K562 (cell line): ENCODE measurements at regions not wholly inside any gene's neighbourhood (a gene's known extent, or its start where the extent isn't known, plus 50 kb on each side); places are given as distances from the start of the nearest gene placed in this dataset.

Experiments
- ATAC-seq: fragments of 200-7000 bp; cut with Tn5 transposase; 3 replicates; pipeline ENCODE4 v1.9.1; 2020; ENCODE audit warnings: moderate library complexity
- BruUV-seq: library from RNA; stranded (reverse); fragments of 400-500 nt; replicated peaks from 2 replicates; lab custom pipeline; 2021; lab: Mats Ljungman, UMichigan
- CTCF ChIA-PET: fragments of 300-600 bp; formaldehyde crosslinking; extraction: SDS; loops from one replicate; lab custom pipeline; 2021; ENCODE audit warnings: low intra/inter-chr PET ratio; lab: Yijun Ruan, JAX
- POLR2A ChIA-PET: fragments of 300-600, 350-650 bp; sonication (Branson Sonifier 250); formaldehyde crosslinking; extraction: SDS; loops from one replicate; lab custom pipeline; 2021; ENCODE audit warnings: antibody characterized with exemption, inconsistent platforms; lab: Yijun Ruan, JAX
- DNase-seq, 4 experiments: peaks; one replicate each; pipeline versions ENCODE4 v3.0.0 to v3.0.0-alpha.2; 2011 to 2018; ENCODE audit warnings: low spot score in 3 of 4, mixed read lengths in 3 of 4; ENCODE audit errors: extremely low read depth in 1 of 4
- FAIRE-seq: peaks from 2 replicates; lab custom pipeline; 2011; peaks lifted over from hg19 to GRCh38; lab: Jason Lieb, UNC
- H2AFZ ChIP-seq: 2 replicates; pipeline ENCODE4 v1.6.0; 2011; ENCODE audit warnings: low read depth, low read length, control low read depth, inconsistent platforms
- H3K27ac ChIP-seq: fragments of 200-600 bp; 3 replicates; pipeline ENCODE4 v1.8.0; 2011; ENCODE audit warnings: low read depth, mild to moderate bottlenecking, control low read depth, inconsistent platforms, low read length, moderate library complexity, mixed read lengths; ENCODE audit errors: extremely low read depth
- H3K27me3 ChIP-seq, 2 experiments: fragments of 300-600 bp in 1 of 2; 2 replicates in 1 of 2; 3 replicates in 1 of 2; pipeline versions ENCODE4 v1.6.0 to v1.8.0; 2011; ENCODE audit warnings: inconsistent platforms in 2 of 2, low read length in 2 of 2, mild to moderate bottlenecking in 1 of 2, mixed read lengths in 1 of 2, moderate library complexity in 1 of 2; ENCODE audit not compliant: control insufficient read depth in 2 of 2, insufficient read depth in 2 of 2
- H3K36me3 ChIP-seq: fragments of 300-600 bp; 3 replicates; pipeline ENCODE4 v1.8.0; 2011; ENCODE audit warnings: mild to moderate bottlenecking, low read length, inconsistent platforms; ENCODE audit not compliant: control insufficient read depth, insufficient read depth
- H3K4me1 ChIP-seq, 2 experiments: fragments of 200-600 bp in 1 of 2; replicated peaks in 1 of 2; 2 replicates in 1 of 2; 3 replicates in 1 of 2; pipeline versions ENCODE4 v1.5.1 to v1.8.0; 2011; ENCODE audit warnings: inconsistent platforms in 2 of 2, low read length in 2 of 2, mild to moderate bottlenecking in 1 of 2, mixed read lengths in 1 of 2, moderate library complexity in 1 of 2; ENCODE audit not compliant: control insufficient read depth in 2 of 2, insufficient read depth in 2 of 2
- H3K4me2 ChIP-seq: 2 replicates; pipeline ENCODE4 v1.6.1; 2011; ENCODE audit warnings: low read length, control low read depth, inconsistent platforms, mixed read lengths; ENCODE audit not compliant: insufficient read depth
- H3K4me3 ChIP-seq: fragments of 200-600 bp; sonication (generic), shearing (Covaris generic); 2 replicates; pipeline ENCODE4 v1.5.1; 2016; ENCODE audit warnings: control low read depth, inconsistent platforms
- H3K79me2 ChIP-seq: fragments of 200-600 bp; 3 replicates; pipeline ENCODE4 v1.8.0; 2011; ENCODE audit warnings: low read length, inconsistent platforms; ENCODE audit not compliant: control insufficient read depth, insufficient read depth
- H3K9ac ChIP-seq, 2 experiments: 2 replicates each; pipeline versions ENCODE4 v1.6.0 to v1.6.1; 2011; ENCODE audit warnings: low read depth in 2 of 2, low read length in 2 of 2, control low read depth in 1 of 2, inconsistent platforms in 1 of 2, mild to moderate bottlenecking in 1 of 2, mixed read lengths in 1 of 2; ENCODE audit not compliant: insufficient read depth in 1 of 2
- H3K9me1 ChIP-seq: one replicate; pipeline ENCODE4 v1.6.0; 2011; ENCODE audit warnings: inconsistent platforms, mild to moderate bottlenecking, low read length, moderate library complexity; ENCODE audit not compliant: control insufficient read depth, insufficient read depth
- H3K9me3 ChIP-seq: replicated peaks from 2 replicates; pipeline ENCODE4 v1.5.1; 2011; ENCODE audit warnings: low read depth, low read length, inconsistent platforms; ENCODE audit not compliant: control insufficient read depth, insufficient read depth
- H4K20me1 ChIP-seq: replicated peaks from 2 replicates; pipeline ENCODE4 v1.6.1; 2011; ENCODE audit warnings: low read length, inconsistent platforms, mixed read lengths; ENCODE audit not compliant: control insufficient read depth, insufficient read depth
- ARID3A ChIP-seq: IDR thresholded peaks from 2 replicates; pipeline ENCODE4 v1.6.1; 2012; ENCODE audit warnings: low read depth, low read length, improper control_type of control experiment, borderline replicate concordance
- ASH1L ChIP-seq: fragments of 450-650 bp; IDR thresholded peaks from 2 replicates; pipeline ENCODE4 v1.6.1; 2018; ENCODE audit warnings: borderline replicate concordance, mild to moderate bottlenecking, low read depth; ENCODE audit not compliant: partially characterized antibody
- HMGN3 ChIP-seq: IDR thresholded peaks from 2 replicates; pipeline ENCODE4 v1.6.1; 2011; ENCODE audit warnings: borderline replicate concordance, low read depth, mild to moderate bottlenecking, mixed read lengths, low read length; ENCODE audit not compliant: insufficient read length; ENCODE audit errors: extremely low read depth
- NR1H2 ChIP-seq: sonication (generic); formaldehyde crosslinking; IDR thresholded peaks from 2 replicates; pipeline ENCODE4 v1.4.0; 2020; ENCODE audit warnings: mild to moderate bottlenecking, missing genetic modification reagents
- RFX1 ChIP-seq: fragments of 450-650 bp; IDR thresholded peaks from 2 replicates; pipeline ENCODE4 v1.6.1; 2016; ENCODE audit warnings: mild to moderate bottlenecking, moderate library complexity
- THRAP3 ChIP-seq: fragments of 450-650 bp; IDR thresholded peaks from 2 replicates; pipeline ENCODE4 v1.6.1; 2016; ENCODE audit warnings: mild to moderate bottlenecking, inconsistent platforms, borderline replicate concordance
- ZBTB26 ChIP-seq: fragments of 450-650 bp; formaldehyde crosslinking; IDR thresholded peaks from 2 replicates; pipeline ENCODE4 v1.4.0; 2022; ENCODE audit warnings: missing genetic modification characterization
- ZNF277 ChIP-seq: fragments of 250-450 bp; sonication (Bioruptor Pico); IDR thresholded peaks from 2 replicates; pipeline ENCODE4 v1.8.0; 2022; ENCODE audit warnings: inconsistent platforms, mild to moderate bottlenecking, moderate library complexity, borderline replicate concordance
- ZNF644 ChIP-seq: fragments of 200-800 bp; sonication (Bioruptor generic); IDR thresholded peaks from 2 replicates; pipeline ENCODE4 v1.6.1; 2016; ENCODE audit warnings: low read depth, missing genetic modification characterization, missing compliant biosample characterization
- WGBS: fragments of 100-300 bp; shearing (Covaris generic); methylation state at CpG from one replicate; pipeline ENCODE4 v1.1.6; 2016; ENCODE audit warnings: low coverage, mixed read lengths; ENCODE audit not compliant: insufficient coverage; ENCODE audit errors: missing lambda C conversion rate; 5-methylcytosine and 5-hydroxymethylcytosine counted together
- in situ Hi-C: fragments of 300-500 bp; cut with MboI; formaldehyde crosslinking; loops from 4 replicates; pipeline ENCODE4 v1.15.0; 2018; ENCODE audit warnings: inconsistent platforms, mixed read lengths
- intact Hi-C: fragments of 100-400 bp; cut with micrococcal nuclease; formaldehyde crosslinking; loops from 2 replicates; pipeline ENCODE4 v1.14.2; 2022
- TF ChIP-seq, protein P1 (sequence below): fragments of 250-450 bp; sonication (Bioruptor Pico); IDR thresholded peaks from 2 replicates; pipeline ENCODE4 v1.4.0; 2020; ENCODE audit warnings: mild to moderate bottlenecking, moderate library complexity
- TF ChIP-seq, protein P2 (sequence below), 2 experiments: fragments of 150-350 bp in 1 of 2; IDR thresholded peaks; 2 replicates each; pipeline ENCODE4 v1.6.1; 2012 to 2016; ENCODE audit warnings: low read depth in 2 of 2, low read length in 2 of 2, mild to moderate bottlenecking in 1 of 2, moderate library complexity in 1 of 2

DNA sequence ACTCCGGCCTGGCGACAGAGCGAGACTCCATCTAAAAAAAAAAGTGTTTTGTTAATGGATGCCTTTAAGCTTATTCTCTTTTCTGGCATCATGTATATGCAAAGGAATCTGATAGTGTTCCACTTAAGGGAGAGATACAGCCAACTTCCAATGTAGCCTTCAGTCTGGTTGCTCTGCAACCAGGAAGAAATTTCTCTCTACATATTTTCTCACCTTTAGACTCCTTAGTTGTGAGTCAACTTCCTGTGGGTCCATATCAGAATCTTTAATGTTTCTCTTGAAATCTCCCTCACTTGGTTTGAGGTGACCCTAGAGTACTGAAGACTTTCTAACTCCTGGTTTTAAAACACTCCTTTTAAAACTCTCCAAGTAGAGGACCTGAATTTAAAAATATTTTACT lies 340.4 kb downstream of the SLC6A15 start (continued):
- TF ChIP-seq NR1H2 (CRISPR knock-in tag) (no peak), ZNF644 (tag) (no peak)
- TF ChIP-seq, all 486 proteins: peak for 0

DNA sequence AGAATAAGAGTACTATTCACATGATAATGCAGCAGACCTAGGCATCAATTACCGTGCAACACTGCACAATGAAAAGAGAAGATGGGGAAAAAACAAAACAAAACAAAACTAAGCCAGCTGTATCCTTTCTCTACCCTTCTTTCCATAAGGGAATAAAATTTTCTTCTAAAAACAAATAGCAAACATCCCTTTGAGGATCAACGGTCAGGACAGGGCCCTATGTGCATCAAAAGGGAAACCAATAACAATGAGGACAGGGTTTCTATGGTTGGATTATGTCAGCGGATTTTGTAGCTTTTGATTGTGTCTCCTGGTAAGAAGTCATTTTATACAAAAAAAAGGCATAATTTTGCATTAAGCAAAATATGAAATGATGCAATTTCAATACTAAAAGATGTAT lies 350.3 kb downstream of the SLC6A15 start:
- H2AFZ ChIP-seq = no peak overlapping the region
- TF ChIP-seq THRAP3 (no peak), ZNF277 (CRISPR knock-in tag) (no peak), ZBTB26 (CRISPR knock-in tag) (no peak), RFX1 (no peak), ASH1L (no peak), ARID3A (no peak), HMGN3 (no peak)
- TF ChIP-seq, protein P1, sequence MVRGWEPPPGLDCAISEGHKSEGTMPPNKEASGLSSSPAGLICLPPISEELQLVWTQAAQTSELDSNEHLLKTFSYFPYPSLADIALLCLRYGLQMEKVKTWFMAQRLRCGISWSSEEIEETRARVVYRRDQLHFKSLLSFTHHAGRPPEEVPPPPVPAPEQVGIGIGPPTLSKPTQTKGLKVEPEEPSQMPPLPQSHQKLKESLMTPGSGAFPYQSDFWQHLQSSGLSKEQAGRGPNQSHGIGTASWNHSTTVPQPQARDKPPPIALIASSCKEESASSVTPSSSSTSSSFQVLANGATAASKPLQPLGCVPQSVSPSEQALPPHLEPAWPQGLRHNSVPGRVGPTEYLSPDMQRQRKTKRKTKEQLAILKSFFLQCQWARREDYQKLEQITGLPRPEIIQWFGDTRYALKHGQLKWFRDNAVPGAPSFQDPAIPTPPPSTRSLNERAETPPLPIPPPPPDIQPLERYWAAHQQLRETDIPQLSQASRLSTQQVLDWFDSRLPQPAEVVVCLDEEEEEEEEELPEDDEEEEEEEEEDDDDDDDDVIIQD (CRISPR knock-in tag) = no peak
- TF ChIP-seq, protein P2, sequence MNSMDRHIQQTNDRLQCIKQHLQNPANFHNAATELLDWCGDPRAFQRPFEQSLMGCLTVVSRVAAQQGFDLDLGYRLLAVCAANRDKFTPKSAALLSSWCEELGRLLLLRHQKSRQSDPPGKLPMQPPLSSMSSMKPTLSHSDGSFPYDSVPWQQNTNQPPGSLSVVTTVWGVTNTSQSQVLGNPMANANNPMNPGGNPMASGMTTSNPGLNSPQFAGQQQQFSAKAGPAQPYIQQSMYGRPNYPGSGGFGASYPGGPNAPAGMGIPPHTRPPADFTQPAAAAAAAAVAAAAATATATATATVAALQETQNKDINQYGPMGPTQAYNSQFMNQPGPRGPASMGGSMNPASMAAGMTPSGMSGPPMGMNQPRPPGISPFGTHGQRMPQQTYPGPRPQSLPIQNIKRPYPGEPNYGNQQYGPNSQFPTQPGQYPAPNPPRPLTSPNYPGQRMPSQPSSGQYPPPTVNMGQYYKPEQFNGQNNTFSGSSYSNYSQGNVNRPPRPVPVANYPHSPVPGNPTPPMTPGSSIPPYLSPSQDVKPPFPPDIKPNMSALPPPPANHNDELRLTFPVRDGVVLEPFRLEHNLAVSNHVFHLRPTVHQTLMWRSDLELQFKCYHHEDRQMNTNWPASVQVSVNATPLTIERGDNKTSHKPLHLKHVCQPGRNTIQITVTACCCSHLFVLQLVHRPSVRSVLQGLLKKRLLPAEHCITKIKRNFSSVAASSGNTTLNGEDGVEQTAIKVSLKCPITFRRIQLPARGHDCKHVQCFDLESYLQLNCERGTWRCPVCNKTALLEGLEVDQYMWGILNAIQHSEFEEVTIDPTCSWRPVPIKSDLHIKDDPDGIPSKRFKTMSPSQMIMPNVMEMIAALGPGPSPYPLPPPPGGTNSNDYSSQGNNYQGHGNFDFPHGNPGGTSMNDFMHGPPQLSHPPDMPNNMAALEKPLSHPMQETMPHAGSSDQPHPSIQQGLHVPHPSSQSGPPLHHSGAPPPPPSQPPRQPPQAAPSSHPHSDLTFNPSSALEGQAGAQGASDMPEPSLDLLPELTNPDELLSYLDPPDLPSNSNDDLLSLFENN (IDR thresholded peaks at IDR 0.05; ENCODE audit: low read depth in 2 of 2, low read length in 2 of 2) = no peak

More for the DNA sequence above, 350.3 kb downstream of the SLC6A15 start:
- intact Hi-C loops (no loop called here), in situ Hi-C loops (no loop called here)
- Histone ChIP-seq H3K4me3 (no peak overlapping the region), H3K4me1 (no peaks in the 10 kb centered on the region), H3K36me3 (no peaks in the 10 kb centered on the region), H3K9me1 (no peaks in the 10 kb centered on the region), H3K27me3 (no peaks in the 10 kb centered on the region), H3K79me2 (no peaks in the 10 kb centered on the region), H3K4me2 (no peak overlapping the region), H3K27ac (no peak overlapping the region), H4K20me1 (no peaks in the 10 kb centered on the region), H3K9ac (no peak overlapping the region), H3K9me3 (peaks cover 4% of the 10 kb centered on the region; the same call in 1 of the 2 replicates)
- DNase-seq (no peak), FAIRE-seq (no peak), ATAC-seq (no peak)
- CTCF ChIA-PET = no interaction called here
- no TSS peak for BruUV-seq
- POLR2A ChIA-PET = no interaction called here
- WGBS = 0% methylated on average over 3 of the region's 3 CpGs
